IPS-15b (cell line): ENCODE measurements at regions not wholly inside any gene's neighbourhood (a gene's known extent, or its start where the extent isn't known, plus 50 kb on each side); places are given as distances from the start of the nearest gene placed in this dataset.

Source experiments
- H3K27me3 ChIP-seq: one replicate; pipeline ENCODE4 v1.6.1; 2013; ENCODE audit warnings: low read length; ENCODE audit not compliant: control insufficient read depth, insufficient read depth
- H3K36me3 ChIP-seq: one replicate; pipeline ENCODE4 v1.6.1; 2013; ENCODE audit warnings: low read length; ENCODE audit not compliant: control insufficient read depth, insufficient read depth
- H3K4me1 ChIP-seq: one replicate; pipeline ENCODE4 v1.6.1; 2013; ENCODE audit warnings: mild to moderate bottlenecking, low read length; ENCODE audit not compliant: control insufficient read depth, insufficient read depth
- H3K4me3 ChIP-seq: one replicate; pipeline ENCODE4 v1.5.1; 2013; ENCODE audit warnings: low read depth, low read length
- H3K9ac ChIP-seq: one replicate; pipeline ENCODE4 v1.6.1; 2013; ENCODE audit warnings: low read depth, mild to moderate bottlenecking, low read length
- H3K9me3 ChIP-seq: one replicate; pipeline ENCODE4 v1.6.1; 2013; ENCODE audit warnings: mild to moderate bottlenecking, low read length; ENCODE audit not compliant: control insufficient read depth, insufficient read depth

GRCh38 chr22:49582181-49582580, 245.5 kb downstream of the BRD1 start:
- Histone ChIP-seq H3K4me3 (no peak overlapping the region), H3K36me3 (no peaks in the 10 kb centered on the region), H3K4me1 (no peaks in the 10 kb centered on the region), H3K9ac (no peak overlapping the region), H3K9me3 (no peaks in the 10 kb centered on the region), H3K27me3 (no peaks in the 10 kb centered on the region)

GRCh38 chr22:49580024-49580423, 247.6 kb downstream of the BRD1 start:
- no peaks in the 10 kb centered on the region for H3K27me3 ChIP-seq

GRCh38 chr22:49577168-49578060, 250.3 kb downstream of the BRD1 start:
- no peaks in the 10 kb centered on the region for H3K9me3 ChIP-seq
- H3K4me1 ChIP-seq, result no peaks in the 10 kb centered on the region
- no peak overlapping the region for H3K4me3 ChIP-seq
- H3K9ac ChIP-seq, result no peak overlapping the region
- H3K27me3 ChIP-seq, result no peaks in the 10 kb centered on the region
- no peaks in the 10 kb centered on the region for H3K36me3 ChIP-seq

More at GRCh38 chr22:49580024-49580423, 247.6 kb downstream of the BRD1 start:
- H3K9me3 ChIP-seq, result no peaks in the 10 kb centered on the region
- H3K9ac ChIP-seq, result no peak overlapping the region
- no peaks in the 10 kb centered on the region for H3K36me3 ChIP-seq
- no peak overlapping the region for H3K4me3 ChIP-seq
- no peaks in the 10 kb centered on the region for H3K4me1 ChIP-seq

GRCh38 chr22:49576241-49577141, 251.2 kb downstream of the BRD1 start:
- Histone ChIP-seq H3K9me3 (no peaks in the 10 kb centered on the region), H3K4me3 (no peak overlapping the region), H3K27me3 (no peaks in the 10 kb centered on the region), H3K9ac (no peak overlapping the region), H3K36me3 (no peaks in the 10 kb centered on the region), H3K4me1 (no peaks in the 10 kb centered on the region)

- Histone ChIP-seq H3K4me3 (no peak overlapping the region), H3K9me3 (no peaks in the 10 kb centered on the region), H3K27me3 (no peaks in the 10 kb centered on the region), H3K9ac (no peak overlapping the region), H3K4me1 (no peaks in the 10 kb centered on the region), H3K36me3 (no peaks in the 10 kb centered on the region)
Observed at GRCh38 chr22:49575703-49576081, 252.0 kb downstream of the BRD1 start.

- H3K27me3 ChIP-seq, result no peaks in the 10 kb centered on the region
Observed at GRCh38 chr22:49574881-49575702, 252.6 kb downstream of the BRD1 start.

GRCh38 chr22:49574205-49574880, 253.3 kb downstream of the BRD1 start:
- no peaks in the 10 kb centered on the region for H3K36me3 ChIP-seq
- no peak overlapping the region for H3K4me3 ChIP-seq
- H3K9ac ChIP-seq, result no peak overlapping the region
- no peaks in the 10 kb centered on the region for H3K9me3 ChIP-seq
- H3K4me1 ChIP-seq, result no peaks in the 10 kb centered on the region
- H3K27me3 ChIP-seq, result no peaks in the 10 kb centered on the region

More at GRCh38 chr22:49574881-49575702, 252.6 kb downstream of the BRD1 start:
- H3K9ac ChIP-seq, result no peak overlapping the region
- H3K4me3 ChIP-seq, result no peak overlapping the region
- no peaks in the 10 kb centered on the region for H3K4me1 ChIP-seq
- H3K36me3 ChIP-seq, result no peaks in the 10 kb centered on the region
- H3K9me3 ChIP-seq, result no peaks in the 10 kb centered on the region

- H3K4me3 ChIP-seq, result no peak overlapping the region
- H3K9me3 ChIP-seq, result no peaks in the 10 kb centered on the region
- H3K36me3 ChIP-seq, result no peaks in the 10 kb centered on the region
- no peak overlapping the region for H3K9ac ChIP-seq
- no peaks in the 10 kb centered on the region for H3K27me3 ChIP-seq
- no peaks in the 10 kb centered on the region for H3K4me1 ChIP-seq
Observed at GRCh38 chr22:49573109-49573765, 254.4 kb downstream of the BRD1 start.

GRCh38 chr22:49571326-49571725, 256.3 kb downstream of the BRD1 start:
- Histone ChIP-seq H3K9ac (no peak overlapping the region), H3K9me3 (no peaks in the 10 kb centered on the region), H3K36me3 (no peaks in the 10 kb centered on the region), H3K4me3 (no peak overlapping the region), H3K4me1 (no peaks in the 10 kb centered on the region), H3K27me3 (no peaks in the 10 kb centered on the region)

- no peaks in the 10 kb centered on the region for H3K27me3 ChIP-seq
Observed at GRCh38 chr22:49570032-49570848, 257.4 kb downstream of the BRD1 start.

More at GRCh38 chr22:49570032-49570848, 257.4 kb downstream of the BRD1 start:
- no peak overlapping the region for H3K4me3 ChIP-seq
- no peaks in the 10 kb centered on the region for H3K9me3 ChIP-seq
- H3K9ac ChIP-seq, result no peak overlapping the region
- no peaks in the 10 kb centered on the region for H3K36me3 ChIP-seq
- no peaks in the 10 kb centered on the region for H3K4me1 ChIP-seq
